SJCRH30 (cell line): ENCODE measurements at regions not wholly inside any gene's neighbourhood (a gene's known extent, or its start where the extent isn't known, plus 50 kb on each side); places are given as distances from the start of the nearest gene placed in this dataset.
"Not testable (repeated sequence)": the region's sequence is repeated elsewhere in the genome, so short reads cannot be mapped to it uniquely, and the experiment has no call there.

Experiments
- DNase-seq, 2 experiments: peaks; one replicate each; pipeline ENCODE4 v3.0.0-alpha.2; 2015 to 2020
- H3K27ac ChIP-seq: fragments of 250-450 bp; sonication (Bioruptor Pico); 2 replicates; pipeline ENCODE4 v1.5.1; 2020; ENCODE audit warnings: mild to moderate bottlenecking, moderate library complexity
- H3K27me3 ChIP-seq: fragments of 250-450 bp; sonication (Bioruptor Pico); 2 replicates; pipeline ENCODE4 v1.5.1; 2020; ENCODE audit warnings: mild to moderate bottlenecking, moderate library complexity
- H3K36me3 ChIP-seq: fragments of 250-450 bp; sonication (Bioruptor Pico); 2 replicates; pipeline ENCODE4 v1.5.1; 2020; ENCODE audit warnings: mild to moderate bottlenecking, moderate library complexity
- H3K4me1 ChIP-seq: fragments of 250-450 bp; sonication (Bioruptor Pico); 2 replicates; pipeline ENCODE4 v1.5.1; 2020; ENCODE audit warnings: mild to moderate bottlenecking, moderate library complexity
- H3K4me3 ChIP-seq: fragments of 250-450 bp; sonication (Bioruptor Pico); 2 replicates; pipeline ENCODE4 v1.5.1; 2020; ENCODE audit warnings: mild to moderate bottlenecking, moderate library complexity
- H3K9me3 ChIP-seq: fragments of 250-450 bp; sonication (Bioruptor Pico); replicated peaks from 2 replicates; pipeline ENCODE4 v1.5.1; 2020; ENCODE audit warnings: mild to moderate bottlenecking, moderate library complexity

GRCh38 chr20:26201026-26201425, 504.4 kb upstream of the ZNF337 start:
- H3K9me3 ChIP-seq, H3K36me3 ChIP-seq, H3K27me3 ChIP-seq, H3K4me3 ChIP-seq, H3K27ac ChIP-seq, H3K4me1 ChIP-seq: not testable (repeated sequence)
- peak in 1 of 2 experiments; percentile 2 for DNase-seq

- H3K4me1 ChIP-seq, DNase-seq, H3K36me3 ChIP-seq, H3K27me3 ChIP-seq, H3K9me3 ChIP-seq, H3K4me3 ChIP-seq, H3K27ac ChIP-seq: not testable (repeated sequence)
Observed at GRCh38 chr20:26187329-26187728, 490.7 kb upstream of the ZNF337 start.

GRCh38 chr20:26183720-26184119, 487.1 kb upstream of the ZNF337 start:
- H3K27me3 ChIP-seq, H3K36me3 ChIP-seq, H3K27ac ChIP-seq, H3K9me3 ChIP-seq, H3K4me1 ChIP-seq, DNase-seq, H3K4me3 ChIP-seq: not testable (repeated sequence)

GRCh38 chr20:26181364-26181763, 484.7 kb upstream of the ZNF337 start:
- H3K27ac ChIP-seq, H3K4me1 ChIP-seq, H3K9me3 ChIP-seq, DNase-seq, H3K36me3 ChIP-seq, H3K27me3 ChIP-seq, H3K4me3 ChIP-seq: not testable (repeated sequence)

- not testable (repeated sequence) for H3K27ac ChIP-seq, H3K4me3 ChIP-seq, H3K9me3 ChIP-seq, H3K27me3 ChIP-seq, DNase-seq, H3K4me1 ChIP-seq, H3K36me3 ChIP-seq
Observed at GRCh38 chr20:26171875-26172274, 475.2 kb upstream of the ZNF337 start.

- Histone ChIP-seq H3K4me3 (no peak overlapping the region), H3K4me1 (no peaks in the 10 kb centered on the region), H3K36me3 (no peaks in the 10 kb centered on the region), H3K27ac (no peak overlapping the region), H3K9me3 (no peaks in the 10 kb centered on the region), H3K27me3 (no peaks in the 10 kb centered on the region)
- no peak for DNase-seq
Observed at GRCh38 chr20:26169506-26169905, 472.9 kb upstream of the ZNF337 start.

- no peaks in the 10 kb centered on the region for H3K27me3 ChIP-seq
- no peak overlapping the region for H3K4me3 ChIP-seq
- no peak for DNase-seq
- H3K36me3 ChIP-seq, result no peaks in the 10 kb centered on the region
- H3K9me3 ChIP-seq, result no peaks in the 10 kb centered on the region
- no peak overlapping the region for H3K27ac ChIP-seq
- no peaks in the 10 kb centered on the region for H3K4me1 ChIP-seq
Observed at GRCh38 chr20:26167499-26167898, 470.8 kb upstream of the ZNF337 start.

GRCh38 chr20:26163890-26164289, 467.2 kb upstream of the ZNF337 start:
- peak; percentile 15 to 32 for DNase-seq
- Histone ChIP-seq H3K9me3 (no peaks in the 10 kb centered on the region), H3K4me1 (no peaks in the 10 kb centered on the region), H3K4me3 (no peak overlapping the region), H3K27ac (peak overlapping the region; percentile 30; the same call in 1 of the 2 replicates), H3K27me3 (no peaks in the 10 kb centered on the region), H3K36me3 (no peaks in the 10 kb centered on the region)

- not testable (repeated sequence) for H3K9me3 ChIP-seq, DNase-seq, H3K4me1 ChIP-seq, H3K36me3 ChIP-seq, H3K27me3 ChIP-seq, H3K27ac ChIP-seq, H3K4me3 ChIP-seq
Observed at GRCh38 chr20:26163151-26163550, 466.5 kb upstream of the ZNF337 start.

GRCh38 chr20:26161741-26162140, 465.1 kb upstream of the ZNF337 start:
- H3K4me1 ChIP-seq, DNase-seq, H3K27ac ChIP-seq, H3K27me3 ChIP-seq, H3K4me3 ChIP-seq, H3K9me3 ChIP-seq, H3K36me3 ChIP-seq: not testable (repeated sequence)

GRCh38 chr20:26160916-26161315, 464.3 kb upstream of the ZNF337 start:
- not testable (repeated sequence) for H3K4me3 ChIP-seq, H3K27me3 ChIP-seq, H3K36me3 ChIP-seq, DNase-seq, H3K27ac ChIP-seq, H3K9me3 ChIP-seq, H3K4me1 ChIP-seq

- H3K4me1 ChIP-seq, result no peaks in the 10 kb centered on the region
- no peaks in the 10 kb centered on the region for H3K9me3 ChIP-seq
- no peaks in the 10 kb centered on the region for H3K36me3 ChIP-seq
- DNase-seq, result no peak
- H3K27me3 ChIP-seq, result no peaks in the 10 kb centered on the region
- no peak overlapping the region for H3K27ac ChIP-seq
- H3K4me3 ChIP-seq, result no peak overlapping the region
Observed at GRCh38 chr20:26154224-26154623, 457.6 kb upstream of the ZNF337 start.

GRCh38 chr20:26135325-26136110, 438.9 kb upstream of the ZNF337 start:
- Histone ChIP-seq H3K4me1 (no peaks in the 10 kb centered on the region), H3K4me3 (no peak overlapping the region), H3K27me3 (no peaks in the 10 kb centered on the region), H3K36me3 (no peaks in the 10 kb centered on the region), H3K9me3 (no peaks in the 10 kb centered on the region), H3K27ac (no peak overlapping the region)
- DNase-seq, result no peak

GRCh38 chr20:26134606-26135005, 438.0 kb upstream of the ZNF337 start:
- Histone ChIP-seq H3K4me3 (no peak overlapping the region), H3K4me1 (no peaks in the 10 kb centered on the region), H3K27me3 (no peaks in the 10 kb centered on the region), H3K9me3 (no peaks in the 10 kb centered on the region), H3K27ac (no peak overlapping the region), H3K36me3 (no peaks in the 10 kb centered on the region)
- no peak for DNase-seq

- not testable (repeated sequence) for DNase-seq, H3K27ac ChIP-seq, H3K27me3 ChIP-seq, H3K4me3 ChIP-seq, H3K4me1 ChIP-seq, H3K9me3 ChIP-seq, H3K36me3 ChIP-seq
Observed at GRCh38 chr20:26133794-26134193, 437.1 kb upstream of the ZNF337 start.

GRCh38 chr20:26120920-26121319, 424.3 kb upstream of the ZNF337 start:
- not testable (repeated sequence) for H3K4me3 ChIP-seq, H3K27ac ChIP-seq

More at GRCh38 chr20:26120920-26121319, 424.3 kb upstream of the ZNF337 start:
- H3K9me3 ChIP-seq, DNase-seq, H3K36me3 ChIP-seq, H3K27me3 ChIP-seq, H3K4me1 ChIP-seq: not testable (repeated sequence)
